ENCODE measurements at regions not wholly inside any gene's neighbourhood (a gene's known extent, or its start where the extent isn't known, plus 50 kb on each side); places are given as distances from the start of the nearest gene placed in this dataset.

DNA sequence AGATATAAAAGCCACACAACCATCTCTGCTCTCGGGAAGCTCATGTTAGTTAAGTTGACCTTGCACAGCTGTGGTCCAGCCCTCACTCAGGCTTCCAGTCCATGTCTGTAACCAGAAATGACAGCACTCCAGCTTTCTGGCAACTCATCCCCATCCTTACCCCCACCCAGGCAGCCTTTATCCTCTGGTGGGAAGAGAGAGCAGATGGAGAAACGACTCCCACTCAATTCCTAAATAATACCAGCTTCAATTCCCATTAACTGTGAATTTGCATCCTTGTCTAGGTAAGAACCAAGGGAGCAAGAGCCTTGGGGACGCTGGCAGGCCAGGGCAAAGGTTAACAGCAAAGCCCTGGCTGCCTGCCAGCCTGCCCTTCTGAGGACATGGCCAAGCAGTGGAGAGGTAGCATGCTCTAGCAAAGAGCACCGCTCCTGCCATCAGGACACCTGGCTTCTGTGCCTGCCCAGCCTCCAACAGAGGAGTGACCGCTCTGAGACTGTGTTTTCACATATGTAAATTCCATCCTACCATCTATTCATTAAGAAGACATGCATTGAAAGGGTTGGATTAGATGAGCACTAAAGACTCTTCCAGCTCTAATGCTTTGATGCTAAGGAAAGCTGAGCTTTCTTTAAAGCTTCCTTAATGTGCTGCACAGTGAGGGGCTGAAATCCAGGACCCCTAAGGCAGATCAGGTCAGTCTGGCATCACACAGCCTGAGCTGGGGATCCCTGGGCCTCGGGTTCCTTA, 236.1 kb downstream of the GRIN2B start:
- DNase-seq: no peak

DNA sequence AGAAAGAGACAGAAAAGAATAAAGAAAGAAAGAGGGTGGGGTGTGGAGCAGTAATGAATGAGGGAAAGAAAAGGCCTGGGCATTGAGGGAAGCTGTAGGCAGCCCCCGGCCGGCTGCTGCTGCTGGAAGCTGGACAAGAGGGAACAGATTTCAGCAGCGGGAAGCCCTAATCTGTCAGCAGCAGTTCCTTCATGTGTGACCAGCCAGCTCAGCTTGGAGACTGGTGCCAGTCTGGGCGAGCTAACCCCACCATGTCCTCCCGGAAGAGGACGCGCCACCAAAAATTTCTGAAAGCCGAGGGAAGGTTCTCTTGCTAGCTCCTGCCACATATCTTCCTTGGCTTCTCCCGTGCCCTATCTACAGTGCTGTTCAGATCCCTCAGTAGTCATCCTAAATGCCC, 236.8 kb downstream of the GRIN2B start:
- no peak for DNase-seq

GRCh38 chr12:13740149-13740545, 241.3 kb downstream of the GRIN2B start:
- DNase-seq: no peak

- DNase-seq: no peak
Observed at GRCh38 chr12:13735734-13736133, 245.7 kb downstream of the GRIN2B start.

GRCh38 chr12:13734584-13735152, 246.7 kb downstream of the GRIN2B start:
- DNase-seq: no peak

DNA sequence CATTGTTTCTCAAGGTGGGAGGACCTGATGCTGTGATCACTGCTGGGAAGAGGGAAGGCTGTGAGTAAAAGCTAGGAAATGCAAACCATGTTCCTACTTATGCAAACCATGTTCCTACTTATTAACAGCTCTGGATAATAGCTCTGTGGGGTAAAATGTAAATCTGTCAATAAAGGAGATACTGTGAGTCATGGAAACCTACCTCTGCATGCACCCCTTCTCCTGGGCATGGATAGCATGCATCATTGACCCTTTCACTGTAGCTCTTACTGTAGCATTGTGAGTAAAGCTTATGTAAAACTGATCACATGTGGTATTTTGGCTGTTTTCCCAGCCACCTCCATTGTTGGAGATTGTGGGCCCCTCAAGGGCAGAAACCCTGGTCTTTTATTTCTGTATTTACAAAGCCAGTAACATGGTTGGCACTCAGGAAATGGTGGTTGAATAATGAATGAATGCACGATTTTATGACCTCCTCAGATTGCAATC, 253.7 kb downstream of the GRIN2B start:
- DNase-seq: no peak

DNA sequence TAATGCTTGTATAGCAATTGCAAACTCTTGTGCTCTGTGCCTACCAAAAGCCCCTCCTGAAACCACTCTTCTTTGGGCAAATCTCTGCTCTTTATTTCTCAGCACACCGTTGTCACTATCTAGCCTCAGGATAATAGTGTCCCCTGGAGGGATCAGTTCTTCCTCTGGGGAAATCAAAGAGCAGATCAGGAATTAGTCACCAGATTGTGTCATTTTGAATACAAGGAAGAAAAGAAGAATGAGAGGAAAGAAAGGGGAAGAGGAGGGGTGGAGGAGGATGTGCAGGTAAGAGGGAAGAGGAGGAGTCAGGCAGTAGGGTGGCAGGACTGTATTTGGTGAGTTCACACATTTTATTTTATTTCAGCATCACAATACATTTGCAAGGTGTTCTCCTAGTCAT, 256.4 kb downstream of the GRIN2B start:
- DNase-seq: no peak

DNA sequence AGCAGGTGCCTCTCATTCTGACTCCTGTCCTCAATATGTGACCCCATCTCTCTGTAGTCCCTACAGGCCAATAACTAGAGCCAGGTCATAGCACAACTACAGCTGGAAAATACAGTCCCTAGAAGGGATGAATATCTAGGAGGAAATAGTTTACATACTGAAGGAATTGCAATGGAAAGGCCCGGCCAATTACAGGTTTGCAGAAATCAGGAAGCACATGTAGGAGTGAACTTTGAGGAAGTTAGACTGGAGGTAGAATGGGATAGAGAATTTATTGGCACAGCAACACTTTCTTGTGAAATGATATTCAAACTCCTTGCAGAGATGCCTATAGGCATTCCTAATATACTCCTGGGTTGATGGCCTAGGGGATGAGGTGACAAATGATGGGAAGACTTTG, 257.3 kb downstream of the GRIN2B start:
- no peak for DNase-seq

DNA sequence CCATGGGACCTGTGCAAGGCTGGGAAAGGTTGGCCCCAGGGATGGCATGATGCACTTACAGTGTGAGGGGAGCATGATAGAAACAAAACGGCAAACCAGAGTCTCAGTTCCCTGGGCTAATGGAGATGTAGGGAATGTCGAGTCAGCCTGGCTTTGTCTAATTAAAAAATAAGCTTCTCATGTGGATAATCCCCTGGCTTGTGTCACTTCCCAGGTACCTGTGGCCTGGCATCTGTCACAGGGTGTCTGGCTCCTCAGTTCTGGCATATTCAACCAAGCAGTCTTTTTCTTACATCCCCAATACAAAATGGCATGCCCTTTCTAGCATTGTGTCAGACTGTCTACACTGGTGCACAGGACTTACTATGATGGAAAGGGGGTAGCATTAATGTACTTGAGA, 261.4 kb downstream of the GRIN2B start:
- DNase-seq: no peak

DNA sequence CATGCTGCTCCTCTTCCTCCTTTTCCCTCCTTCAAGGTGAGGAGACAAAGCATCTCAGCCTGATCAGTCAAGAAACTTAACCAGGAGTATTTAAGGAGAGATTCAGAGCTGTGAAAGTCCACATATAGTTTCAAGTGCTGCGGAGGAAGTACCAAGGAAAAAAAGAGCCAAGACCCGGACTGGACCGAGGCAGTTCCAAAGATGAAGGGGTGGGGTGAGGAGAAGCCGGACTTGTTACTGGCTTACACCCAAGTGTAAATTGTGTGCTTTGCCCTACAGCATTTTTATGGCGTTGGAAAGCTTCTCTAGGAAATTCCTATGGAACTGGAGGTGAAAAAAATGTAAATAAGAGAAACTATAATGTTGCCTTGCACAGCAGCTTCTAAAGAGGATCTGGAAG, 263.1 kb downstream of the GRIN2B start:
- no peak for DNase-seq

DNA sequence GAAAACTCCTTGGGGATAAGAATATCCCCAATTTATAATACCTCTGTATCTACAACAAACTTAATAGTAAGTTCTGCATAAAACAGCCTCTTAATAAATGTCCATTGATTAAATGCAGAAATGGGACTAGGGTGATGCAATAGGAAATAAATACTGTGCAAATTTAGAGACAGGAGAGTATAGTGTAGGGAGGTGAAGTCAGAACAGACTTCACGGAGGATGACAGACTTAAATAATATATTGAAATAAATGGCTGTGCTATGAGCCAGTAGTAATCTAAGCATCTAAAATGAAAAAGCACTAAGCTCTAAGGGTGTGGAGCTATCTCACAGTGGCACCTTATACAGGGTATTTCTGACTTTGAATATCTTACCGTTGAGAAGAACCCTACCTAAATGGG, 265.3 kb downstream of the GRIN2B start:
- no peak for DNase-seq

DNA sequence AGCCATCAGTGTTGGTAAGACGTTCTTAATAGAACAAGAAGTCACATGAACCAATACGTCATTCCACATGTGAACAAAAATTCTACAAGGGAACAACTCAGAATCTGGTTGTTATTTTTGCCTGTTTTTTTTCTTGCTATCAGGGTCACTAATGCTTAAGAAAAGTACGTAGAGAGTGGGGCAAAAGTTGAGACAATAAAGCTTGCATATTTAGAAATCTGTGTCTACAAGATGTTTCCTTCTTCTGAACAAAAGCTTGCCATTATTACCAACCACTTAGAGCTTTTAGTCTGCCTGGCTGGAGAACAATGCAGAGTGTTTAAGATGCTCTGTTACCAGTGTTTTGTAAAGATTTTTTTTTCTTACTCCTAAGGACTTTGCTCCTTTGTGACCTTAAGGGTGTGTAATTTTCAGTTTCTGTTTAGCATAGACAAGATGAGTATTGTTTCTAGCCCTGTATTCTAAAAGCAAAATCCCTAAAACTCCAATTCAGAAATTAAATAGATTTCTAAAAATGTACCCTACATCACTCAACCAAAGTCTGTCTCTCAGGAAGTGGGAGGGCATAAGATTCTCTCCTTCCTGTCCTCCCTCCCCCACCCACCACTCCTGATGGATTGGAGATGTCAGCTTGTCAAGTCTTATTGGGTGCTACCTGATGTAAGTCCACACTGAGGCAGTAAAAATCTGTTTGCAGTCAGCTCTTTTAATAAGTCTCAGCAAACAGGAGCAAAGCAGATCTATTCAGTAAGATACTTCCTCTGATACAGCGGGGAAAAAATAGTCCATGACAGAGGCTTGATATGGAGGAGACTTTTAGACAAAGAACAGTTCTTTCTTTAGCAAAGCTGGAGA, 267.6 kb downstream of the GRIN2B start:
- no peak for DNase-seq

DNA sequence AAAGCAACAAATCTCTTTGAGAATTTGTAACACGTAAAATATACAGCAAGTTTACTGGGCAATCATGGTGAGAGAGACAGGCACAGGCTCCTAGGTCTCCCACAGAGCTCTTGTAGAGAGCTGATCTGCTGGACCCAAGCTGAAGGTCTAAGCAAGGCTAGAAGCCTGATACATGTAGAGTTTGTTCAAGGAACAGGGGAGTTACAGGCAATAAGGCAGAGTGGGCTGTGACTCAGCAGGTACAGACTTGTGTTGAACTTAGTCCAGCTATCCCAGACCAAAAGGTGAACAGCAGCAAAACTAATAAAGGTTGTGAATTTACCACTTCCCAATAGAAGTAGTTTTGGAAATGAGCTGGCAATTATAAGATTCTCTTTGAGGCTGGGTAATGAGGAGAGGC, 273.6 kb downstream of the GRIN2B start:
- DNase-seq: no peak

- DNase-seq: no peak
Observed at GRCh38 chr12:13702381-13702780, 279.0 kb downstream of the GRIN2B start.

DNA sequence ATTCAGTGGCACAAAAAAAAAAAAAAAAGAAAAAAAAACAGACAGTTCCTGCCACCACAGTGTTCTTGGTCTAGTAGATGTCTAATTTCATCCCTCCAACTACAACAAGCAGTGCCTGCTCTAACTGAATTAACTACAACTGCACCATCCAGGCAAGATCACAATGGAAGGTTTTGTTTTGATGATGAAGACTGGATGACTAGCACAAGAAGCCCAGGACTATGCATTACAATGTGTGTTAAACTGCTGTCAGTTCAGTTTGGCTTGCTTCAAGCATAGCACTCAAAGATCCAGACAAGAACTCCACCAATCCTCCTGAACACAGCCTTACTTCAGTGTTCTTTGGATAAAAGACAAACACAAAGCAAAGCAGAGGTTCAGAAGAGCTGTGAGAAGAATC, 279.9 kb downstream of the GRIN2B start:
- DNase-seq: no peak

- DNase-seq: no peak
Observed at GRCh38 chr12:13697973-13698372, 283.4 kb downstream of the GRIN2B start.

DNA sequence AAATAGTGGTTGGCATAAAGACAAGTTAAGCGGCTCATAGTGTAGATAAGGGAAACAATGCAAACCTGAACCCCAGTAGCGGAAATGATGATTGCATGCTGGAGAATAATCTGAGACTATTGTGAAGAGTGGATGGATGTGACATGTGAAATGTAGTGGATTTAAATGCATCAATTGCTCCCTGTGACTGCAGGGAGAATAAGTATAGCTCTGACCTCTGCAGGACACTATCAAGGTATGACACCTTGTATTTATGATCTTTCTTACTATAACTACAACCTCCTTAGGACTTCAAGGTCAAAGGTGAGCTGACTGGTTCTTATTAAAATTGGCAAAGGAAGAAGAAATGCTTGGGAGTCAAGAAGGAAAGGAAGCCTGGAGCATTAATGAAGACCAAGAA, 285.6 kb downstream of the GRIN2B start:
- DNase-seq: no peak

- no peak for DNase-seq
Observed at GRCh38 chr12:13692332-13692731, 289.1 kb downstream of the GRIN2B start.

- no peak for DNase-seq
Observed at GRCh38 chr12:13691598-13691997, 289.8 kb downstream of the GRIN2B start.

DNA sequence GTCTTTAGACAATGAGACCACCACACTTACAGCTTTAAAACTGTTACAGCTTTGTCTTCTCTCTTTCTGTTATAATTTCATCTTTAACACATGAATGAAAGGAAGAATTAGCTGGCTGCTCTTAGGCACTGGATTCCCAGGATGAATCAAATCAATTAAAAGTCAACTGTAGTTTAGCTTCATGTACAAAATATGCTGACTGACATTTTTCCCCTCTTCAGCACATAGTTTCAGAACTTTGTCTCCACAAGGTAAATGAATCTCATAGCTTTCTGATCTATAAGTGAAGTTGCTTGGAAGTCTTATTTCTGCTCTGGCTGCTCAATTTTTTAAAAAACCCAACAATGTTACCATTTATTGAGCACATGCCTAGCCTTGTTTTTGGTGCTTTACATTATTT, 293.8 kb downstream of the GRIN2B start:
- no peak for DNase-seq

DNA sequence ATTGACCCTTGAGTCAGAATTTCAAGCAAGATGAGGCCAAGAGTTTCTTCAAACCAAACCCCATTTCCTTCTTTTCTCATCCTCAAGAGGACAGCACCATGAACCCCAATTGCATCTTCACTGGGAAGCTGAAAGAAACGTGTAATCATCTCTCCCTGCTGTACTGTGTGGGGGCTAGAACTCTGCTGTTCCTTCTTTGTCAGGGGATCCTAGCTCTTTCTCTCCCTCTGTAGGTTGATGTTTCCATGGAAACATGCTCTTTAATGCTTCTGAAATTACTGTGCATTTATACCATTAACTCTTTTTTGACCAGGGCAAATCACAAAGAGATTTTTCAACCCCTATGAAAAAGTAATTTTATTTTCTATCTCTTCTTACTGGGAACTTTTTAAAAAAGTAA, 295.1 kb downstream of the GRIN2B start:
- no peak for DNase-seq

- no peak for DNase-seq
Observed at GRCh38 chr12:13680916-13681315, 300.5 kb downstream of the GRIN2B start.

DNA sequence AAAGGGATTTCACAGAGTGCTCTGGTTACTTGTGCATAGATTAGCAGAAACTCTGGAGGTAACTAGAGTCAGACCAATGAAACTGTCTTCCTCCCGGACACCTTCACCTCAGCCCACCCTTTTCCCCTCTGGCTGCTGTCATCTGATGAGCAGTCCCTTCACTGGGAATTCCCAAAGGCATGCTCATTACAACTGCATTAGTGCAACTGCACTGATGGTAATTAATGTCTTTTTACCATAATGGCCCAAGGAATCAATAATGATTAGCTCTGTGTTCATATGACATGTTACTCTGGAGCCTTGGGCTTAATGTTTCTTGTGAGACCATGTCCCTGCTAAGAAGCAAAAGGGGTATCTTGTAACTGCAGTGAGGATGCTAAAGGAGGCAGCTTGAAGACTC, 304.5 kb downstream of the GRIN2B start:
- DNase-seq: no peak

GRCh38 chr12:13670285-13670866, 311.0 kb downstream of the GRIN2B start:
- no peak for DNase-seq
